GM13977 (cell line): ENCODE measurements at regions not wholly inside any gene's neighbourhood (a gene's known extent, or its start where the extent isn't known, plus 50 kb on each side); places are given as distances from the start of the nearest gene placed in this dataset.
"Not testable (repeated sequence)": the region's sequence is repeated elsewhere in the genome, so short reads cannot be mapped to it uniquely, and the experiment has no call there.

Experiments
- DNase-seq: peaks from one replicate; pipeline ENCODE4 v3.0.0; 2012; ENCODE audit warnings: low spot score
- CTCF ChIP-seq: IDR thresholded peaks from 2 replicates; pipeline ENCODE4 v1.5.1; 2012; ENCODE audit warnings: mild to moderate bottlenecking, control low read depth; ENCODE audit not compliant: insufficient read depth; ENCODE audit errors: extremely low read depth, missing control alignments
- in situ Hi-C: fragments of 300-500 bp; cut with MboI; formaldehyde crosslinking; loops from one replicate; pipeline ENCODE4 v1.12.0; 2022; ENCODE audit warnings: low sequenced_read_pairs, low pct_unique_long_range_greater_than_20kb, mixed read lengths, inconsistent platforms; ENCODE audit not compliant: unreplicated experiment

- no peak for DNase-seq
- TF ChIP-seq CTCF: no peak
- in situ Hi-C loops: no loop called here
Measured at GRCh38 chr2:113341191-113341869, 62.6 kb upstream of the PAX8 start.

GRCh38 chr2:113337809-113338208 lies 59.1 kb upstream of the PAX8 start:
- no peak for TF ChIP-seq CTCF
- DNase-seq: no peak
- in situ Hi-C loops: no loop called here

- DNase-seq, in situ Hi-C loops: not testable (repeated sequence)
Measured at GRCh38 chr2:113336040-113336439, 57.3 kb upstream of the PAX8 start.

GRCh38 chr2:113334147-113334546 lies 55.4 kb upstream of the PAX8 start:
- no peak for DNase-seq
- TF ChIP-seq CTCF: no peak
- in situ Hi-C loops: no loop called here

- in situ Hi-C loops, DNase-seq: not testable (repeated sequence)
Measured at GRCh38 chr2:113333735-113334134, 55.0 kb upstream of the PAX8 start.

GRCh38 chr2:113330060-113330767 lies 51.5 kb upstream of the PAX8 start:
- in situ Hi-C loops, DNase-seq: not testable (repeated sequence)

GRCh38 chr2:113328973-113329372 lies 50.3 kb upstream of the PAX8 start:
- in situ Hi-C loops, DNase-seq: not testable (repeated sequence)

- in situ Hi-C loops, DNase-seq: not testable (repeated sequence)
Measured at GRCh38 chr2:113328572-113328971, 49.9 kb upstream of the PAX8 start.
